ENCODE measurements at regions not wholly inside any gene's neighbourhood (a gene's known extent, or its start where the extent isn't known, plus 50 kb on each side); places are given as distances from the start of the nearest gene placed in this dataset.

DNA sequence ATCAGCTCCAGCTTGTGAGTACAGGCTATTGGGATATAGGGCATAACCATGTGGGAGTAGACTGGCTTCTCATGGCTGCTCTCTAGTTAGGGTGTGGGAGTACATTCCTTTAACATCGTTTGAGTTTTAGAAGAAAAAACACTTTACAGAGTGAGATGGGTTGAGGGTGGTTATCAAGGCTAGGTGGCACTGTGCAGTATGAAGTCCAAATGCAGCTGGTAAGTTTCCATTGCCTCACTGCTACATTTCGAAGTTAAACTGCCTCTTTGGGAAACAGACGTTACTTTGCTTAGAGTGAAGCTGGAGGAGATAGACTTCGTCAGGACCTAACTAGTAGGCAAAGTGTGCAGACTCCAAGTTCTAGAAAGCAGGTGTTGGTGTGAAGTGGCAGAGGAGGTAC is 192.4 kb downstream of the SQOR start:
- no peak overlapping the region for H3K27ac ChIP-seq
- no peaks in the 10 kb centered on the region for H3K36me3 ChIP-seq
- TF ChIP-seq, protein P1, sequence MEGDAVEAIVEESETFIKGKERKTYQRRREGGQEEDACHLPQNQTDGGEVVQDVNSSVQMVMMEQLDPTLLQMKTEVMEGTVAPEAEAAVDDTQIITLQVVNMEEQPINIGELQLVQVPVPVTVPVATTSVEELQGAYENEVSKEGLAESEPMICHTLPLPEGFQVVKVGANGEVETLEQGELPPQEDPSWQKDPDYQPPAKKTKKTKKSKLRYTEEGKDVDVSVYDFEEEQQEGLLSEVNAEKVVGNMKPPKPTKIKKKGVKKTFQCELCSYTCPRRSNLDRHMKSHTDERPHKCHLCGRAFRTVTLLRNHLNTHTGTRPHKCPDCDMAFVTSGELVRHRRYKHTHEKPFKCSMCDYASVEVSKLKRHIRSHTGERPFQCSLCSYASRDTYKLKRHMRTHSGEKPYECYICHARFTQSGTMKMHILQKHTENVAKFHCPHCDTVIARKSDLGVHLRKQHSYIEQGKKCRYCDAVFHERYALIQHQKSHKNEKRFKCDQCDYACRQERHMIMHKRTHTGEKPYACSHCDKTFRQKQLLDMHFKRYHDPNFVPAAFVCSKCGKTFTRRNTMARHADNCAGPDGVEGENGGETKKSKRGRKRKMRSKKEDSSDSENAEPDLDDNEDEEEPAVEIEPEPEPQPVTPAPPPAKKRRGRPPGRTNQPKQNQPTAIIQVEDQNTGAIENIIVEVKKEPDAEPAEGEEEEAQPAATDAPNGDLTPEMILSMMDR (IDR thresholded peaks at IDR 0.05; ENCODE audit: low read depth, low read length) = no peak
- no peaks in the 10 kb centered on the region for H3K27me3 ChIP-seq
- H3K4me3 ChIP-seq = no peak overlapping the region
- no peaks in the 10 kb centered on the region for H3K4me1 ChIP-seq (ENCODE audit: low read depth)
- peak in 1 of 2 donors; percentile 0 for DNase-seq (ENCODE audit: low read depth in 1 of 2, low spot score in 1 of 2)
- H3K9me3 ChIP-seq (ENCODE audit: low read depth) = no peaks in the 10 kb centered on the region

DNA sequence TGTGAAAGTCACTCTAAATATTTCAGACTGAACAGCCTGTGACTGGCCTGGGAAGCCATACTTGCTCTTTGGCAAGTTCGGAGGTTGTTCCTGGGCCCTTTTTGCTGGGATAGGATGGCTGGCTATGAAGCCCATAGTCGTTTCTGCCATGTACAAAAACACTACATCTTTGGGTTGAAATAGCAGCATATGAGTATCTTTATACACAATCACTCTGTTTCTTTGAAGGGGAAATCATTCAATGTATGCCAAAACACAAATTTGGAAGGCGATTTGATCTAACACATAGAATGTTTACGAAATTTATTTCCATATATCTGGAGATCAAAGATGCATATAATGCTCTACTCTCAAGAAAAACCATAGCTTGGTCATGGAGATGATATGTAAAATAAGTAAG is 192.9 kb downstream of the SQOR start:
- Histone ChIP-seq H3K4me3 (no peak overlapping the region), H3K27me3 (no peaks in the 10 kb centered on the region), H3K9me3 (ENCODE audit: low read depth) (no peaks in the 10 kb centered on the region), H3K36me3 (no peaks in the 10 kb centered on the region), H3K4me1 (ENCODE audit: low read depth) (no peaks in the 10 kb centered on the region), H3K27ac (no peak overlapping the region)
- TF ChIP-seq, protein P1 (IDR thresholded peaks at IDR 0.05; ENCODE audit: low read depth, low read length) = no peak
- no peak for DNase-seq (ENCODE audit: low read depth in 1 of 2, low spot score in 1 of 2)

DNA sequence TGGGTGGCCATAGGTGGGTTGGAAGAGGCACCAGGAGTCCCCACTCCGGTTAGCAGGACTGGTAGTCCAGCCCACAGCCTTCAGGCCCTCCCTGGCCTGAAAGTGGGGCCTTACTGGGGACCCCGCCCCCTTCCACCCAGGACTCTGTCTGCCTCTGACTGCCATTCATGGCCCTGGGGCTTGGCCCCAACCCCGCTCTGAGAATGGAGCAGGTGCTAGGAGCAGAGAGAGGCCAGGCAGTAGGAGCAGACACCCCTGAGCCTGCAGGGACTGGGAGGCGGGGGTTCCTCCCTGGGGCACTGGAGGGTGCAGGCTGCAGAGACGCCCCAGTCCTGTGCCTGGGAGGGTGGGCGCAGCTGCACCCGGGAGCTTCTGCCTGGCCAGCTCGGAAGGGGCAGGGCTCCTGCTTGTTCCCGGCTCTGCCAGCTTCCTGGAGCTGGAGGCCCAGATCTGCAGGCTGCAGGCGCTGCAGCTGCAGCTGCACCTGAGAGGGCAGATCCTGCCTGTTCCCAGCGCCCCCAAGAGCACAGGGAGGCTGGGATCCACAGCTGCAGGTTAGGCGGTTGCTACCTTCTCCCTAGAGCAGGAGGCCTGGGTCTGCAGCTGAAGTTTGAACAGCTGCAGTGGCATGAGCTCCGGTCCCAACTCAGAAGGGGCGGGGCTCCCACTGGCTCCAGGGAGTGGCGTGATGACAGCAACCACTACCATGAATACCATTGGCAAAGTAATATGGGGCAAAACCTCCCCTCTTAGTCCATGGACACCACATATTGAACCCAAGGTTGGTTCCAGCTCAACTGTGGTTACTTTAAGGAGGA is 194.7 kb downstream of the SQOR start:
- TF ChIP-seq, protein P1 (IDR thresholded peaks at IDR 0.05; ENCODE audit: low read depth, low read length) = no peak
- no peak overlapping the region for H3K27ac ChIP-seq
- no peaks in the 10 kb centered on the region for H3K36me3 ChIP-seq
- no peaks in the 10 kb centered on the region for H3K4me1 ChIP-seq (ENCODE audit: low read depth)
- no peaks in the 10 kb centered on the region for H3K9me3 ChIP-seq (ENCODE audit: low read depth)
- H3K4me3 ChIP-seq = no peak overlapping the region
- no peak for DNase-seq (ENCODE audit: low read depth in 1 of 2, low spot score in 1 of 2)
- no peaks in the 10 kb centered on the region for H3K27me3 ChIP-seq

DNA sequence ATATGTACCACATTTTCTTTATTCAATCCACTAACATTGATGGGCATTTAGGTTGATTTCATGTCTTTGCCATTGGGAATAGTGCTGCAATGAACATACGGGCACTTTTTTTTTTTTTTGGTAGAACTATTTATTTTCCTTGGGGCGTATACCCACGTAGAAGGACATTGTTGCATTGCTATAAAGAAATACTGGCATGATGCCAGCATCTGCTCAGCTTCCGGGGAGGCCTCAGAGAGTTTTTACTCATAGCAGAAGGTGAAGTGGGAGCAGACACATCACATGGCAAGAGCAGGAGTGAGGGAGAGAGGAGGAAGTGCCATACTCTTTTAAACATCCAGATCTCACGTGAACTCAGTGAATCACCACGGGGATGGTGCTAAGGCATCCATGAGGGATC is 197.0 kb downstream of the SQOR start:
- Histone ChIP-seq H3K4me3 (no peak overlapping the region), H3K9me3 (ENCODE audit: low read depth) (no peaks in the 10 kb centered on the region), H3K4me1 (ENCODE audit: low read depth) (no peaks in the 10 kb centered on the region), H3K27ac (no peak overlapping the region), H3K36me3 (no peaks in the 10 kb centered on the region), H3K27me3 (no peaks in the 10 kb centered on the region)
- TF ChIP-seq, protein P1 (IDR thresholded peaks at IDR 0.05; ENCODE audit: low read depth, low read length) = no peak
- no peak for DNase-seq (ENCODE audit: low read depth in 1 of 2, low spot score in 1 of 2)

DNA sequence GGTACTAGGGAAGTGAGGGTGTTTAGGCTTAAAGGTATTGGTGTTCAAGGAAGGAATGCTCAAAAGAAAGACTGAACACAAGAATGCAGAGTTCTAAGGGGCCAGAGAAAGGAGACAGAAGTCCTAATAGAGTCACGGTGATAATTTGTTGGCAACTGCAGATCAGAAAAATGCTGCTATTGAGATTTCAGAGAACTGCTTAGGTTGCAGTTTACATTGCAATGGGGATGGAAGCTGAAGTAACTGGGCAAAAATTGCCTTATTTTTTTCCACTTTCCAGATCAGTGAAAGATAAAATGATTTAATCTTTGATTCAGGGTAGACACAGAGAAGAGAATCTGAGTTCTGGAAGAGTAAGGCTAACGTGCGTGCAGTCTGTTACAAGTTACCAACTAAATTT is 199.8 kb downstream of the SQOR start:
- TF ChIP-seq, protein P1 (IDR thresholded peaks at IDR 0.05; ENCODE audit: low read depth, low read length) = no peak
- H3K4me1 ChIP-seq (ENCODE audit: low read depth) = no peaks in the 10 kb centered on the region
- no peaks in the 10 kb centered on the region for H3K9me3 ChIP-seq (ENCODE audit: low read depth)
- DNase-seq (ENCODE audit: low read depth in 1 of 2, low spot score in 1 of 2) = no peak
- H3K36me3 ChIP-seq = no peaks in the 10 kb centered on the region
- H3K4me3 ChIP-seq = no peak overlapping the region
- no peaks in the 10 kb centered on the region for H3K27me3 ChIP-seq
- no peak overlapping the region for H3K27ac ChIP-seq
